CD1c-positive myeloid dendritic cell (primary cell): ENCODE measurements at regions not wholly inside any gene's neighbourhood (a gene's known extent, or its start where the extent isn't known, plus 50 kb on each side); places are given as distances from the start of the nearest gene placed in this dataset.

Source experiments
- DNase-seq: peaks from one replicate; pipeline ENCODE4 v3.0.0-alpha.2; 2016; ENCODE audit errors: extremely low spot score

DNA sequence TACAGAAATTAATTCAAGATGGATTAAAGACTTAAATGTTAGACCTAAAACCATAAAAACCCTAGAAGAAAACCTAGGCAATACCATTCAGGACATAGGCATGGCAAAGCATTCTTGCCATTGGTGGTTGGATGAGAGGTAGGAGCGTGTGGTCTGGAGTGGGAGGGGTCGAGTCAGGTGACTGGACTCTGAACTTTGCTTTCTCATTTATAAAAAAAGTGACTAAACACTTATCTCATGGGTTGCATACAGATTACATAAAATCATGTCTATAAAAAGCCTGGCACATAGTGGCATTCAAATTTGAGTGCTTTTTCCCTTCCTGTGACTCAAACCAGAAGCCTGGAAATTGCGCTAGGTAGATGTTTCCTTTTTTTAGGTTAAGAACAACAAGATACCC lies 159.7 kb upstream of the SHISA6 start:
- DNase-seq, result no peak

GRCh38 chr17:11077673-11078072 lies 163.3 kb upstream of the SHISA6 start:
- DNase-seq, result no peak

- DNase-seq, result no peak
Measured at GRCh38 chr17:11074451-11074850, 166.6 kb upstream of the SHISA6 start.

DNA sequence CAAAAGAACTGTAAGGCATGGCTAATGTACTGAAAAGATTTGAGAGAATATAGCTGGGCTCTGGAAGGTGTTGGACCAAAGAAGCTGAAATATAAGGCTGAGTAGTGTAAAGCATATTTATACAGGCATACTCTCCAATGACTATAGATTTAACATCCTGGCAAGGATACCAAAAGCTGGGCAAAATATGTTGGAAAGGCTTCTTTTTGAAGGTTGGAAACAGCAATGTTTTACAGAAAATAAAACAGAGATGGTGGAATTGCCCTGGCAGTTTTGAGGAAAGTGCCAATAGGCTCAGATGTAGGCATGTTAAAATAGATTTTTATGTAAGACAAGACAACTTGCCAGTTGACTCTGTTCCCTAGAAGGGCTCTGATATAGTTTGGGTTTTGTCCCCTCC lies 184.1 kb upstream of the SHISA6 start:
- no peak for DNase-seq

DNA sequence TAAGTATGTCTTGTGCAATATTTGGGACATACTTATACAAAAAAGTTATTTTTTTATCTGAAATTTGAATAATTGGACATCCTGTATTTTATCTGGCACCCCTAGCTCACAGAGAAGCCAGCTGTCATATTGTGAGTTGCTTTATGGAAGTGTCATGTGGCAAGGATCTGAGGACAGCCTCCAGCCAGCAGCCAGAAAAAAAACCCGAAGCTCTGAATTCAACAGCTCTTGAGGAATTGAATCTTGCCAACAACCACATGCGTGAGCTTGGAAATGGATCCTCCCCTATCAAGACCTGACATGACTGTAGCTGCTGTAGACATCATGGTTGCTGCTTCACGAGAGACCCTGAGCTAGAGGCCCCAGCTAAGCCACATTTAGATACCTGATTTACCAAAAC lies 187.2 kb upstream of the SHISA6 start:
- no peak for DNase-seq

- no peak for DNase-seq
Measured at GRCh38 chr17:11049539-11049938, 191.5 kb upstream of the SHISA6 start.

DNA sequence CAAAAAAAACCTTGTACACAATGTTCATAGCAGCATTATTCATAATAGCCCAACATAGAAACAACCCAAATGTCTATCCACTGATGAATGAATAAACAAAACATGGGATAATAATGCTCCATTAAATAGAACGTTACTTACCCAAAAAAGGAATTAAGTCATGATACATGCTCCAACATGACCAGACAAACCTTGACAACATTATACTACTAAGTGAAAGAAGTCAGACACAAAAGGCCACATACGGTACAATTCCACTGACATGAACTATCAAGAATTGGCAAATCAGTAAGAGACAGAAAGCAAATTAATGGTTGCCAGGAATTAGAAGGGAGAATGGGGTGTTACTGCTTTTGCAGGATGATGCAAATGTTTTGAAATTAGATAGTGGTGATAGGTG lies 193.8 kb upstream of the SHISA6 start:
- no peak for DNase-seq

DNA sequence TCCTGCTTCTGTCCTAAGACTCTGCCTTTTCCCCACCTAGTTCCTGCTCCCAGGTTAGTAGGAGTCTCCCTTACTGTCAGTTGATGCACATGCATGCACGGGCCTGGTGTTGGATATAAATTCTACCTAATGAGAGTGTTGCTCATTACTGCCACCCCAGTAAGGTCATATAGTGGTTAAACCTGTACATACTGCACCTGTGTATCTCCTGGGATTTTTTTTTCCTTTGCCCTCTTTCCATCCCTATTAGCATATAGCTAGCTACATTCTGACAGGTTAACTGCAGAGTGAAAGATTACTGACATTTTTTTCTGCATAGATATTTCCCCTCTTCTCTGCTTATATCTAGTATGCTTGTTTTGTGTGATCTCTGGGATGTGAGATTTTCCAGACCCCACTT lies 201.5 kb upstream of the PIRT start:
- DNase-seq, result no peak

GRCh38 chr17:11035681-11036080 lies 197.8 kb upstream of the PIRT start:
- no peak for DNase-seq

DNA sequence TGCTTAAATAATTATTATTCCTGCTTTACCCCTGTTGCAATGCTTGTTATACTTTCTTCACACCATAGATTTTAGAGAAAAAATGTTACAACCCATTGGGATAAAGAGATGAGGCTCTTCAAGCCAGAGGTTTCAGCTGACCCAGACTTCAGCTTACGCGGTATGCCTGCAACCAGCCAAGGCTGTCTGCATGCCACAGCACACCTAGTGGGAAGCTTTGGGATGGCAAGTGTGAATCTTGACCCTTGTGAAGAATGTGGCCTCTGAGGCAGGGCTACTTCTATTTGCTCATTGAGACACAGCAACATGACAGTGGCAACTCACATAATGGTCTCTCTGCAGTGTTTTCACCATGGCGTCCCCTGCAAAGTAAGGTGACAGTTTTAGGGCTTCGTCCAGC lies 193.9 kb upstream of the PIRT start:
- DNase-seq, result no peak

GRCh38 chr17:11029791-11030190 lies 191.9 kb upstream of the PIRT start:
- no peak for DNase-seq

DNA sequence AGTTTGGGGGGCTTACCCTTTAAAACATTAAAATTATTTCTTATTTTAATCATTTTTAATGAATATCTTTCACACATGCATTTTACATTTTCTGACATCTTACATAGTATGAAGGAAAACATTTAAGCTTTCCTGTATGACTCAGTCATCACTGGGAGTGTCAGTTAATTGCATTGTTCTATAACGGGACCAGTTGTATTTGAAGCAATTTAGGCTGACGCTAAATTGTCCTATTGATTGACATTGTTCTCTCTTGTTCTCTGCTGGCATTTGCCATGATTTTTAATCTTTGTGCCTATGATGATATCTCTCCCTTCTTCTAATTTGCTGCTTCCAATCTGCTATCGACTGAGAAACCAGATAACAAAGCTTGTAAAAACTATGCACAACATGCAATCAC lies 190.5 kb upstream of the PIRT start:
- DNase-seq, result no peak

- DNase-seq, result no peak
Measured at GRCh38 chr17:11026903-11027302, 189.0 kb upstream of the PIRT start.

- no peak for DNase-seq
Measured at GRCh38 chr17:11023639-11024479, 186.0 kb upstream of the PIRT start.

DNA sequence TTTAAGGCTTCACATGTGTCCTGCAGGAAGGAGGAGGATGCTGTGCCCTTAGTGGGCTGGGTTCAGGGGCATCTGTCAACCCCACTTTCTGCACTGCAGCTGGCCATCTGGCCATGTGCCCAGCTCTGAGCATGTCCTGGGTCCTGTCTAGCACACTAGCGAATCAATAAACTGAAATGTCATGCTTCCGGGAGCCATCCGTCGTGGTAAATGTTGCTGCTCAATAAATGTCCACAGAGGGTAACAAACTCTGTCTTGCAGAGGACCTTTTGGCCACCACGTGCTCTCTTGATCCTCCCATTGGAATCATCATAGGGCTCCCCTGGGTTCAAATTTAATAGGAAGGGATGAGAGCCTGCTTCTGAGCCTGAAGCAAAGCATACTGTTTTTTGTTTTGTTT lies 168.6 kb upstream of the PIRT start:
- no peak for DNase-seq

DNA sequence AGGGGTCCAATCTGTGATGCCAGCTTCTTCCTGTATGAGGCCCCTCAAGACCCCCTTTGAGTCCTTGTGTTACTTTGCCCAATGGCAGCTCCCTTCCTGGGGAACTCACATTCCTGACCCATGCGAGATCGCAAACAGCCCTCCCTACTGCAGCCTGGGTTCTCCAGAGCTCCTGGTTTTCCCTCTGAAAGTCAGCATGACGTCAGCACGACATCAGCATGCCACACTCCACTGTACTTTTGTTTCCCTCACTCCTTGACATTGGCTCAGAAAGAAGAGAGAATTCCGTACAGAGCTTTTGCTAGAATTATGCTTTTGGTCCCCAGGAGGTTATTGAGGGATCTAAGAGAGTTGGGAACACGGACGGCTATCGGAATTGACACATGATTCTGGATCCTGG lies 168.1 kb upstream of the PIRT start:
- DNase-seq, result no peak

GRCh38 chr17:11002417-11002816 lies 164.5 kb upstream of the PIRT start:
- DNase-seq, result no peak

DNA sequence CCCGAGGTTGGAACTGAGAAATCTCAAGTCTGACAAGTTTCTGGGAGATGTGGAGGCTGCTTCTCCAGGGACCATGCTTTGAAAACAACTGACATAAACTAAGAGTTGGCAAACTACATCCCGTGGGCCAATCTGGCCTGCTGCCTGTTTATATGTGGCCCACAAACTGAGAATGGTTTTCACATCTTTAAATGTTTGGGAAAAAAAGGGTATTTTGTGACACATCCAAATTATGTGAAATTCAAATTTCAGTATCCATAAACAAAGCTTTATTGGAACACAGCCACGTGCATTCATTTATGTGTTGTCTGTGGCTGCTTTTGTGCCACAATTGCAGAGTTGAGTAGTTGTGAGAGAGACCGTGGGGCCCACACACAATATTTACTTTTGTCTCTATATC lies 163.8 kb upstream of the PIRT start:
- DNase-seq, result no peak

DNA sequence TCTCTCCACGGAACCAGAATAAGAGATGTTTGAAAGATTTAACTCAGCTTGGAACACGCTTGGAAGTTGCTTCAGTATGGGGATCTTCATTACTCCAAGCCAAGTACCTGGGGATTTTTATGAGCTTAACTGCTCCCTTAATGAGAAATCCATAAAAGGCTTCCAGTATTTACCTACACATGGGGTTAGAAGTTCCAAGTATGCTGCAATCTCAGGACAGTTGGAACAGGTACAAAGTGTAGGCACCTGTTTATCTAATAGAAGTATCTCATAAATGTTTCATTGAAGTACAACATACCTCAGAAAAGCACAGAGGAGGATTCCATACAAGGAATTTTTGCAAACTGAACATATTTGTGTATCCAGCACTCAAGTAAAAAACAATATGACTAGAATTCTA lies 161.6 kb upstream of the PIRT start:
- no peak for DNase-seq

- no peak for DNase-seq
Measured at GRCh38 chr17:10993126-10993525, 155.2 kb upstream of the PIRT start.

DNA sequence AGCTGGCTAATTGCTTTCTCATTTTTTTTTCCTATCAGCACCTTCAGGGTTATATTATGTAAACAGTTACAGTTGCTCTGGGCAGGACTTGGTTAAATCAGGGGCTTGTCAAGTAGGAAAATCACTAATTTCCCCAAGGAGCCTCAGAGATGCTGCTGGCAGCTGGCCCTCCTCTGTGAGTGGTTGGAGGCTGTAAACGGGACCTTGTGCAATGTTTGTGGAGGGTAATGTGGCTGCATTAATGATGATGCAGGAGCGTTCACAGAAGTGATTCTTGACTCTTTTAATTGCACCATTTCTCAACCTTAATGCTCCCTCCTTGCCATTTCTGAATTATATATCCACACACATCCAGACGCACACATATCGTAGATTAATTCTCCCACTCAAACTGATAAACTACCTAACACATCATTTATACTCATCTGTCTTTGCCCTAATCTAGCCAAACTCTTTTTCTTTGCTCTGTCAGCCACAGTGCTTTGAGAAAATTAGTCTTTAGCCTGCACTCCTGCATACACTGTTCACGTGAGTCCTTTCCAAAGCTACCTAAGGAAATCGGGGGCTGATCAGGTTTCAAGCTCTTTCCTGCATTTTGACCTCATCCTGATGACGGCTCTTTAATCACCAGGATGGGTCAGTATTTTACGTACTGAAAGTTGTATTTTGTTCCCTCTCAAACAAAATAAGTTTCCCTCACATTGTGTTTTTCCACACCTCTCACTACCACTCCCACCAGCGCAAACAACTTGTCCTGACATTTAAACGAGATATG lies 154.4 kb upstream of the PIRT start:
- no peak for DNase-seq

GRCh38 chr17:10987786-10988185 lies 149.9 kb upstream of the PIRT start:
- no peak for DNase-seq

GRCh38 chr17:10984220-10984619 lies 146.3 kb upstream of the PIRT start:
- DNase-seq, result no peak
